H9 (cell line): ENCODE measurements at regions not wholly inside any gene's neighbourhood (a gene's known extent, or its start where the extent isn't known, plus 50 kb on each side); places are given as distances from the start of the nearest gene placed in this dataset.

Experiments
- DNase-seq: peaks from one replicate; pipeline ENCODE4 v3.0.0-alpha.2; 2017
- H2AFZ ChIP-seq: one replicate; pipeline ENCODE4 v1.6.1; 2013; ENCODE audit warnings: mild to moderate bottlenecking, low read length, control low read depth, moderate library complexity
- H2AK5ac ChIP-seq: 2 replicates; pipeline ENCODE4 v1.6.1; 2013; ENCODE audit warnings: low read length, control low read depth, mixed read lengths; ENCODE audit not compliant: insufficient read length
- H2BK120ac ChIP-seq: one replicate; pipeline ENCODE4 v1.6.1; 2013; ENCODE audit warnings: low read depth, mild to moderate bottlenecking, low read length, control low read depth, inconsistent platforms; ENCODE audit not compliant: poor library complexity, severe bottlenecking
- H2BK12ac ChIP-seq: 2 replicates; pipeline ENCODE4 v1.6.1; 2013; ENCODE audit warnings: low read length, control low read depth, mixed read lengths, low read depth; ENCODE audit not compliant: insufficient read length
- H2BK15ac ChIP-seq: 2 replicates; pipeline ENCODE4 v1.6.1; 2013; ENCODE audit warnings: low read depth, low read length, control low read depth
- H2BK20ac ChIP-seq: one replicate; pipeline ENCODE4 v1.6.1; 2013; ENCODE audit warnings: low read depth, mild to moderate bottlenecking, low read length, control low read depth, inconsistent platforms; ENCODE audit not compliant: poor library complexity, severe bottlenecking
- H2BK5ac ChIP-seq: 2 replicates; pipeline ENCODE4 v1.6.1; 2013; ENCODE audit warnings: low read length, control low read depth, mixed read lengths; ENCODE audit not compliant: insufficient read length
- H3K14ac ChIP-seq: 2 replicates; pipeline ENCODE4 v1.6.1; 2013; ENCODE audit warnings: low read length, control low read depth; ENCODE audit not compliant: insufficient read depth
- H3K18ac ChIP-seq: 2 replicates; pipeline ENCODE4 v1.6.1; 2013; ENCODE audit warnings: low read depth, mild to moderate bottlenecking, mixed read lengths, low read length, control low read depth; ENCODE audit not compliant: insufficient read length
- H3K23ac ChIP-seq: 2 replicates; pipeline ENCODE4 v1.6.1; 2013; ENCODE audit warnings: low read length, control low read depth, mixed read lengths, low read depth; ENCODE audit not compliant: insufficient read length
- H3K23me2 ChIP-seq: 2 replicates; pipeline ENCODE4 v1.6.1; 2013; ENCODE audit warnings: low read depth, mild to moderate bottlenecking, mixed read lengths, low read length, control low read depth; ENCODE audit not compliant: insufficient read length, poor library complexity, severe bottlenecking
- H3K27ac ChIP-seq: 2 replicates; pipeline ENCODE4 v1.5.1; 2013; ENCODE audit warnings: low read length, control low read depth, mixed read lengths, low read depth; ENCODE audit not compliant: insufficient read length
- H3K27me3 ChIP-seq: 2 replicates; pipeline ENCODE4 v1.6.1; 2013; ENCODE audit warnings: low read length, control low read depth, inconsistent platforms; ENCODE audit not compliant: insufficient read depth
- H3K4ac ChIP-seq: 2 replicates; pipeline ENCODE4 v1.6.1; 2013; ENCODE audit warnings: low read depth, mild to moderate bottlenecking, control low read depth, inconsistent platforms, low read length, moderate library complexity
- H3K4me1 ChIP-seq: 2 replicates; pipeline ENCODE4 v1.6.1; 2013; ENCODE audit warnings: low read length, control low read depth, inconsistent platforms; ENCODE audit not compliant: insufficient read depth
- H3K4me2 ChIP-seq: 2 replicates; pipeline ENCODE4 v1.6.1; 2013; ENCODE audit warnings: low read length, control low read depth, mixed read lengths; ENCODE audit not compliant: insufficient read length, insufficient read depth
- H3K56ac ChIP-seq: 2 replicates; pipeline ENCODE4 v1.6.1; 2013; ENCODE audit warnings: low read depth, mild to moderate bottlenecking, mixed read lengths, low read length, control low read depth; ENCODE audit not compliant: insufficient read length
- H3K79me1 ChIP-seq: 2 replicates; pipeline ENCODE4 v1.6.1; 2013; ENCODE audit warnings: low read depth, mild to moderate bottlenecking, moderate library complexity, low read length, control low read depth, inconsistent platforms; ENCODE audit not compliant: insufficient read depth, poor library complexity, severe bottlenecking
- H3K79me2 ChIP-seq: 2 replicates; pipeline ENCODE4 v1.6.1; 2013; ENCODE audit warnings: low read length, control low read depth, inconsistent platforms; ENCODE audit not compliant: insufficient read depth
- H3K9ac ChIP-seq: 2 replicates; pipeline ENCODE4 v1.6.1; 2013; ENCODE audit warnings: low read length, control low read depth, mixed read lengths; ENCODE audit not compliant: insufficient read length; ENCODE audit errors: extremely low read depth
- H3K9me3 ChIP-seq: one replicate; pipeline ENCODE4 v1.6.1; 2013; ENCODE audit warnings: low read depth, low read length, inconsistent platforms; ENCODE audit not compliant: control insufficient read depth
- H3T11ph ChIP-seq: one replicate; pipeline ENCODE4 v1.6.1; 2013; ENCODE audit warnings: mild to moderate bottlenecking, low read length, control low read depth, inconsistent platforms
- H4K20me1 ChIP-seq: one replicate; pipeline ENCODE4 v1.6.1; 2013; ENCODE audit not compliant: control insufficient read depth, insufficient read length, insufficient read depth
- H4K5ac ChIP-seq: 2 replicates; pipeline ENCODE4 v1.6.1; 2013; ENCODE audit warnings: low read depth, mild to moderate bottlenecking, mixed read lengths, low read length, control low read depth; ENCODE audit not compliant: insufficient read length
- H4K8ac ChIP-seq: replicated peaks from 2 replicates; pipeline ENCODE4 v1.6.1; 2013; ENCODE audit warnings: low read length, control low read depth, mixed read lengths, low read depth; ENCODE audit not compliant: insufficient read length
- H4K91ac ChIP-seq: 2 replicates; pipeline ENCODE4 v1.6.1; 2013; ENCODE audit warnings: low read depth, mild to moderate bottlenecking, moderate library complexity, mixed read lengths, low read length, control low read depth; ENCODE audit not compliant: insufficient read length
- H3K27ac Mint-ChIP-seq, 3 experiments: 2 replicates in 2 of 3; 3 replicates in 1 of 3; pipeline ENCODE4 v1.8.0; 2020 to 2021; ENCODE audit warnings: mixed read lengths in 3 of 3, mild to moderate bottlenecking in 1 of 3, moderate library complexity in 1 of 3
- H3K27me3 Mint-ChIP-seq: 2 replicates; pipeline ENCODE4 v1.8.0; 2021; ENCODE audit warnings: low read depth, mild to moderate bottlenecking, moderate library complexity, mixed read lengths
- H3K36me3 Mint-ChIP-seq, 3 experiments: 2 replicates in 2 of 3; 3 replicates in 1 of 3; pipeline ENCODE4 v1.8.0; 2020 to 2021; ENCODE audit warnings: low read depth in 3 of 3, mixed read lengths in 3 of 3; ENCODE audit not compliant: insufficient read depth in 1 of 3
- H3K4me1 Mint-ChIP-seq, 2 experiments: 2 replicates each; pipeline ENCODE4 v1.8.0; 2020; ENCODE audit warnings: mixed read lengths in 2 of 2
- H3K4me3 Mint-ChIP-seq, 2 experiments: 2 replicates in 1 of 2; 3 replicates in 1 of 2; pipeline ENCODE4 v1.8.0; 2020 to 2021; ENCODE audit warnings: mild to moderate bottlenecking in 2 of 2, mixed read lengths in 2 of 2, moderate library complexity in 1 of 2
- H3K9me3 Mint-ChIP-seq, 2 experiments: 2 replicates in 1 of 2; 3 replicates in 1 of 2; pipeline ENCODE4 v1.8.0; 2020; ENCODE audit warnings: mild to moderate bottlenecking in 2 of 2, mixed read lengths in 2 of 2, moderate library complexity in 1 of 2
- CTCF ChIP-seq: fragments of 200-600 bp; sonication (generic); conservative IDR thresholded peaks from 3 replicates; pipeline ENCODE4 v1.8.0; 2021; ENCODE audit warnings: antibody characterized with exemption, mild to moderate bottlenecking
- WGBS: extraction: QIAGEN DNeasy Blood & Tissue Kit; methylation state at CpG from one replicate; pipeline ENCODE4 v1.1.7; 2013; ENCODE audit warnings: missing lambda C conversion rate, low lambda C conversion rate, mixed read lengths; ENCODE audit not compliant: insufficient read length; ENCODE audit errors: extremely low coverage; 5-methylcytosine and 5-hydroxymethylcytosine counted together

- H2AFZ ChIP-seq = no peak overlapping the region
- no peaks in the 10 kb centered on the region for H3K9me3 ChIP-seq
- H4K91ac ChIP-seq = no peak overlapping the region
- H4K5ac ChIP-seq = no peak overlapping the region
- H3K27ac ChIP-seq = no peak overlapping the region
- no peak overlapping the region for H2BK5ac ChIP-seq
- H3K36me3 Mint-ChIP-seq = peaks cover 0 to 9% (median 4%) of the 10 kb centered on the region in 3 experiments; a peak in 5 of 7 replicates
- H3K18ac ChIP-seq = no peak overlapping the region
- no peaks in the 10 kb centered on the region for H3K79me1 ChIP-seq
- no peak overlapping the region for H4K8ac ChIP-seq
- no peak for TF ChIP-seq CTCF
- no peak overlapping the region for H2BK120ac ChIP-seq
- no peak overlapping the region for H3K4ac ChIP-seq
- H3K56ac ChIP-seq = no peak overlapping the region
- peaks cover 8 to 12% of the 10 kb centered on the region in 2 experiments; a peak in 3 of 5 replicates for H3K9me3 Mint-ChIP-seq
- no peak overlapping the region for H3T11ph ChIP-seq
- H3K4me2 ChIP-seq = no peak overlapping the region
- no peak overlapping the region for H3K14ac ChIP-seq
- H3K27ac Mint-ChIP-seq = no peak overlapping the region
- no peaks in the 10 kb centered on the region for H4K20me1 ChIP-seq
- H2BK20ac ChIP-seq = no peak overlapping the region
- H3K79me2 ChIP-seq = no peaks in the 10 kb centered on the region
- no peaks in the 10 kb centered on the region for H3K27me3 ChIP-seq
- H2AK5ac ChIP-seq = no peak overlapping the region
- no peaks in the 10 kb centered on the region; the same call in 1 of the 2 replicates for H3K27me3 Mint-ChIP-seq
- H3K4me3 Mint-ChIP-seq = no peak overlapping the region; a peak in 1 of 5 replicates
- H2BK12ac ChIP-seq = no peak overlapping the region
- no peak for DNase-seq
- peaks cover 3% of the 10 kb centered on the region; the same call in 1 of the 2 replicates for H3K4me1 ChIP-seq
- no peak overlapping the region for H3K9ac ChIP-seq
- no peaks in the 10 kb centered on the region for H3K23me2 ChIP-seq
- H3K23ac ChIP-seq = no peak overlapping the region
- H2BK15ac ChIP-seq = no peak overlapping the region
- peaks cover 23 to 36% of the 10 kb centered on the region in 2 experiments for H3K4me1 Mint-ChIP-seq
- no CpG with 5 or more reads among the region's 12 CpGs for WGBS
These were observed 200.6 kb upstream of the IRX1 start for GRCh38 chr5:3394891-3395599.
